H7 (cell line): ENCODE measurements at regions not wholly inside any gene's neighbourhood (a gene's known extent, or its start where the extent isn't known, plus 50 kb on each side); places are given as distances from the start of the nearest gene placed in this dataset.

Experiments used
- DNase-seq: peaks from one replicate; pipeline ENCODE4 v3.0.0; 2012
- H3K27me3 ChIP-seq: 2 replicates; pipeline ENCODE4 v1.6.0; 2011; ENCODE audit warnings: mild to moderate bottlenecking, low read length; ENCODE audit not compliant: control insufficient read depth, insufficient read depth
- H3K36me3 ChIP-seq: replicated peaks from 2 replicates; pipeline ENCODE4 v1.5.1; 2011; ENCODE audit warnings: low read length; ENCODE audit not compliant: control insufficient read depth, insufficient read depth
- H3K4me3 ChIP-seq: 2 replicates; pipeline ENCODE4 v1.5.1; 2011; ENCODE audit warnings: low read depth, mild to moderate bottlenecking, control low read depth, low read length, moderate library complexity; ENCODE audit not compliant: insufficient read depth

GRCh38 chr11:8340296-8340695, 76.6 kb upstream of the LMO1 start:
- Histone ChIP-seq H3K27me3 (no peaks in the 10 kb centered on the region), H3K36me3 (no peaks in the 10 kb centered on the region), H3K4me3 (no peak overlapping the region)
- DNase-seq, result no peak

- DNase-seq, result peak; percentile 74
- Histone ChIP-seq H3K4me3 (no peak overlapping the region), H3K36me3 (no peaks in the 10 kb centered on the region), H3K27me3 (no peaks in the 10 kb centered on the region)
Observed at GRCh38 chr11:8339592-8340022, 75.9 kb upstream of the LMO1 start.

GRCh38 chr11:8338138-8338537, 74.5 kb upstream of the LMO1 start:
- peak; percentile 95 for DNase-seq
- Histone ChIP-seq H3K4me3 (no peak overlapping the region), H3K36me3 (no peaks in the 10 kb centered on the region), H3K27me3 (no peaks in the 10 kb centered on the region)

GRCh38 chr11:8337130-8337795, 73.6 kb upstream of the LMO1 start:
- no peak overlapping the region for H3K4me3 ChIP-seq
- no peak for DNase-seq
- H3K27me3 ChIP-seq, result no peaks in the 10 kb centered on the region
- H3K36me3 ChIP-seq, result no peaks in the 10 kb centered on the region

- H3K27me3 ChIP-seq, result no peaks in the 10 kb centered on the region
- no peaks in the 10 kb centered on the region for H3K36me3 ChIP-seq
- no peak for DNase-seq
- H3K4me3 ChIP-seq, result no peak overlapping the region
Observed at GRCh38 chr11:8336356-8337129, 72.9 kb upstream of the LMO1 start.

GRCh38 chr11:8335683-8336082, 72.0 kb upstream of the LMO1 start:
- H3K36me3 ChIP-seq, result no peaks in the 10 kb centered on the region
- H3K4me3 ChIP-seq, result no peak overlapping the region
- no peaks in the 10 kb centered on the region for H3K27me3 ChIP-seq
- no peak for DNase-seq

GRCh38 chr11:8335186-8335585, 71.5 kb upstream of the LMO1 start:
- peak; percentile 76 for DNase-seq
- Histone ChIP-seq H3K27me3 (no peaks in the 10 kb centered on the region), H3K4me3 (no peak overlapping the region), H3K36me3 (no peaks in the 10 kb centered on the region)

- Histone ChIP-seq H3K36me3 (no peaks in the 10 kb centered on the region), H3K4me3 (no peak overlapping the region), H3K27me3 (no peaks in the 10 kb centered on the region)
- DNase-seq, result peak; percentile 79
Observed at GRCh38 chr11:8333811-8334401, 70.2 kb upstream of the LMO1 start.

- no peak for DNase-seq
- H3K36me3 ChIP-seq, result no peaks in the 10 kb centered on the region
- H3K27me3 ChIP-seq, result no peaks in the 10 kb centered on the region
- H3K4me3 ChIP-seq, result no peak overlapping the region
Observed at GRCh38 chr11:8333376-8333775, 69.7 kb upstream of the LMO1 start.

GRCh38 chr11:8332891-8333290, 69.2 kb upstream of the LMO1 start:
- Histone ChIP-seq H3K27me3 (no peaks in the 10 kb centered on the region), H3K36me3 (no peaks in the 10 kb centered on the region), H3K4me3 (no peak overlapping the region)
- DNase-seq, result no peak

GRCh38 chr11:8332196-8332595, 68.5 kb upstream of the LMO1 start:
- DNase-seq, result no peak
- Histone ChIP-seq H3K4me3 (no peak overlapping the region), H3K36me3 (no peaks in the 10 kb centered on the region), H3K27me3 (no peaks in the 10 kb centered on the region)

- H3K27me3 ChIP-seq, result no peaks in the 10 kb centered on the region
- H3K4me3 ChIP-seq, result no peak overlapping the region
- no peaks in the 10 kb centered on the region for H3K36me3 ChIP-seq
- DNase-seq, result no peak
Observed at GRCh38 chr11:8331767-8332166, 68.1 kb upstream of the LMO1 start.

GRCh38 chr11:8330896-8331295, 67.2 kb upstream of the LMO1 start:
- H3K4me3 ChIP-seq, result no peak overlapping the region
- no peak for DNase-seq
- H3K36me3 ChIP-seq, result no peaks in the 10 kb centered on the region
- H3K27me3 ChIP-seq, result no peaks in the 10 kb centered on the region

- Histone ChIP-seq H3K4me3 (no peak overlapping the region), H3K27me3 (no peaks in the 10 kb centered on the region), H3K36me3 (no peaks in the 10 kb centered on the region)
- DNase-seq, result no peak
Observed at GRCh38 chr11:8330404-8330803, 66.7 kb upstream of the LMO1 start.

GRCh38 chr11:8329847-8330361, 66.2 kb upstream of the LMO1 start:
- no peak for DNase-seq
- H3K4me3 ChIP-seq, result no peak overlapping the region
- no peaks in the 10 kb centered on the region for H3K27me3 ChIP-seq
- no peaks in the 10 kb centered on the region for H3K36me3 ChIP-seq
